LNCaP clone FGC (cell line): ENCODE measurements at regions not wholly inside any gene's neighbourhood (a gene's known extent, or its start where the extent isn't known, plus 50 kb on each side); places are given as distances from the start of the nearest gene placed in this dataset.
"Not testable (repeated sequence)": the region's sequence is repeated elsewhere in the genome, so short reads cannot be mapped to it uniquely, and the experiment has no call there.

ENCODE experiments used
- DNase-seq: peaks from one replicate; pipeline ENCODE4 v3.0.0-alpha.2; 2011; ENCODE audit warnings: low read depth
- H3K4me3 ChIP-seq: 2 replicates; pipeline ENCODE4 v1.5.1; 2011; ENCODE audit warnings: mild to moderate bottlenecking, low read depth, low read length, control low read depth
- TF ChIP-seq, protein P1 (sequence below): IDR thresholded peaks from 2 replicates; pipeline ENCODE4 v1.5.1; 2012; ENCODE audit warnings: mild to moderate bottlenecking; ENCODE audit not compliant: control insufficient read depth, insufficient read depth; ENCODE audit errors: extremely low read depth

DNA sequence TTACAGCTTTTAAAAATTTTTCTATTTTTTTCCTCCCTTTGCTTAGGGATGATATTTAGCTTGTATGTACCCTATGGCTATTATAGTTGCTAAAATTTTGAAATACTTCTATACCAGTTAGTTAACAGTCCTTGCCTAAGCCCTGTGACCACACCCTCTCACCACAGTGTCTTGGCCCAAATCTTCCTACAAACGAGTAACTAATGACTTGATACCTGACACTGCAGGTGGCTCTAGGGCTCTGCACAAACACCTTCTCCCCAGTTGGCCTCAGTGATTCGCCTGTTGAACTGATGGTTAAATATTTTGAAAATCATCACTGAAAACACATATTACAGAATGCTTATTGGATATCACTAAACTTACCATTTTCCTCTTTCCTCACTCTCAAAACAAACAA is 449.6 kb upstream of the CHD1 start:
- H3K4me3 ChIP-seq = no peak overlapping the region
- TF ChIP-seq, protein P1, sequence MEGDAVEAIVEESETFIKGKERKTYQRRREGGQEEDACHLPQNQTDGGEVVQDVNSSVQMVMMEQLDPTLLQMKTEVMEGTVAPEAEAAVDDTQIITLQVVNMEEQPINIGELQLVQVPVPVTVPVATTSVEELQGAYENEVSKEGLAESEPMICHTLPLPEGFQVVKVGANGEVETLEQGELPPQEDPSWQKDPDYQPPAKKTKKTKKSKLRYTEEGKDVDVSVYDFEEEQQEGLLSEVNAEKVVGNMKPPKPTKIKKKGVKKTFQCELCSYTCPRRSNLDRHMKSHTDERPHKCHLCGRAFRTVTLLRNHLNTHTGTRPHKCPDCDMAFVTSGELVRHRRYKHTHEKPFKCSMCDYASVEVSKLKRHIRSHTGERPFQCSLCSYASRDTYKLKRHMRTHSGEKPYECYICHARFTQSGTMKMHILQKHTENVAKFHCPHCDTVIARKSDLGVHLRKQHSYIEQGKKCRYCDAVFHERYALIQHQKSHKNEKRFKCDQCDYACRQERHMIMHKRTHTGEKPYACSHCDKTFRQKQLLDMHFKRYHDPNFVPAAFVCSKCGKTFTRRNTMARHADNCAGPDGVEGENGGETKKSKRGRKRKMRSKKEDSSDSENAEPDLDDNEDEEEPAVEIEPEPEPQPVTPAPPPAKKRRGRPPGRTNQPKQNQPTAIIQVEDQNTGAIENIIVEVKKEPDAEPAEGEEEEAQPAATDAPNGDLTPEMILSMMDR = no peak
- DNase-seq = no peak

GRCh38 chr5:99369797-99370593 is 441.2 kb upstream of the CHD1 start:
- no peak for DNase-seq
- TF ChIP-seq, protein P1 = no peak
- no peak overlapping the region for H3K4me3 ChIP-seq

DNA sequence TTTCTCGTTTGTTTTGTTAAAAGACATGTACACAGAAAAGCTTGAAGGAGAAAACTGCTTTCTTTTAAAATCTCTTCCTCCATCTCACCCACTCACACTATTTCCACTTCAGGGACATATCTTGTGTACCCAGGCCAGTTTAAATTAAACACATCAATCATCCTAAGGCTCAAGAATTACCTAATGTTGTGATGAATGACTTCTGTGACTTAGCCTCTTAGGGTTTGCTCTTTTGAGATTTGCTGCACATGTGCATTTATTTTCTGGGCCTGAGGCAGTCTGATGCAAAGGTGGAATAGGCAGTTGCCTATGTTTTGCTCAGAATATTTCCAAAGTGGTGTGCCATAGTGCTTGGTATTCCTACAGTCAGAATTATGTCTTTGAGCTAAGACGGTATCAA is 439.9 kb upstream of the CHD1 start:
- DNase-seq = no peak
- TF ChIP-seq, protein P1 = no peak
- no peak overlapping the region for H3K4me3 ChIP-seq

DNA sequence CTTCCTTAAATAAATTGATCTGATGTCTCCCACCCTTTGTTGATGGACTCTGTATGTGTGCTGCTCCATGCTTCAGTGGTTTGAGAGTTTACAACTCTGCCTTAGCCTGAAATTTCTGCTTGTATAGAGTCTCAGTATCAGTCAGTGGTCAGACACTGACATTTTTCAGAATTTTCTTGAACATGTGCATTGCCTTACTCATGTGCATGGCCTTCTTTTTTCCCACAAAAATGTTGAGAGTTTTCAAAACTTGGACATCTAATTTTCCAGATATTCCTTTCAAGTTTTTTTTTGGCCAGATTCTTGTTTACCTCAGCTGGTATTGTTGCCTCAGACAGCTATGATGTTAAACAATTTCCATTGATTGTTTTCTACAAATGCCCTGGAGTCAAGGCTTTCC is 427.1 kb upstream of the CHD1 start:
- DNase-seq = no peak
- no peak overlapping the region for H3K4me3 ChIP-seq
- TF ChIP-seq, protein P1 = no peak

GRCh38 chr5:99349787-99350186 is 421.0 kb upstream of the CHD1 start:
- no peak overlapping the region for H3K4me3 ChIP-seq
- TF ChIP-seq, protein P1 = no peak
- no peak for DNase-seq

DNA sequence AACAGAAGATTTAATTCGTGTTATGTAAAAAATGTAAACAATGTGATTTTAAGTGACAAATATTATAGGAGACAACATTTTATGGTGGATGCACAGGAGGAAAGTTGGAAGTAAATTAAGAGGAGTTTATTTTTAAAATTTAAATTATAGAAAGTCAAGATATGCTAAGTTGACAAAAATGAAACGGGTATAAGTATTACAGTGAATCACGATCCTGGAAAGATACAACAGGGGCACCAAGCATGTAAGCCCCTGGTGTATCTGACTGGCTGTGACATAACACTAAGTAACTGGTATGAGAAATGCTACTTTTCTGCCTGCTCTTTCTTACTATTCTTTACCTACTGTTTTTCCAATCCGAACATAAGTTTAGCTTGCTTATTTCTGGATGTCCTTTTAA is 419.8 kb upstream of the CHD1 start:
- no peak for DNase-seq
- TF ChIP-seq, protein P1 = no peak
- H3K4me3 ChIP-seq = no peak overlapping the region

GRCh38 chr5:99339758-99340157 is 411.0 kb upstream of the CHD1 start:
- not testable (repeated sequence) for DNase-seq, H3K4me3 ChIP-seq
